Posterior vena cava (tissue), 2 donors: ENCODE measurements at regions not wholly inside any gene's neighbourhood (a gene's known extent, or its start where the extent isn't known, plus 50 kb on each side); places are given as distances from the start of the nearest gene placed in this dataset.
"Not testable (repeated sequence)": the region's sequence is repeated elsewhere in the genome, so short reads cannot be mapped to it uniquely, and the experiment has no call there.

ENCODE experiments used
- DNase-seq: peaks from one replicate; pipeline ENCODE4 v3.0.0-alpha.2; 2020; ENCODE audit warnings: low spot score
- intact Hi-C, 2 donors: fragments of 100-400 bp; cut with DNase I; formaldehyde crosslinking; loops; one replicate each; pipeline versions ENCODE4 v1.14.1 to v1.14.2; 2022 to 2023
- donor health status: DM: yes; HTN: yes; CAD: no.
- donor health status: DM: yes; HTN: yes; CAD: no.

- intact Hi-C loops, result no loop called here
- DNase-seq, result no peak
These were observed 321.2 kb upstream of the MAP3K7 start for GRCh38 chr6:90907931-90908655.

- intact Hi-C loops, result no loop called here
- DNase-seq, result no peak
These were observed 318.5 kb upstream of the MAP3K7 start for GRCh38 chr6:90905351-90905750.

DNA sequence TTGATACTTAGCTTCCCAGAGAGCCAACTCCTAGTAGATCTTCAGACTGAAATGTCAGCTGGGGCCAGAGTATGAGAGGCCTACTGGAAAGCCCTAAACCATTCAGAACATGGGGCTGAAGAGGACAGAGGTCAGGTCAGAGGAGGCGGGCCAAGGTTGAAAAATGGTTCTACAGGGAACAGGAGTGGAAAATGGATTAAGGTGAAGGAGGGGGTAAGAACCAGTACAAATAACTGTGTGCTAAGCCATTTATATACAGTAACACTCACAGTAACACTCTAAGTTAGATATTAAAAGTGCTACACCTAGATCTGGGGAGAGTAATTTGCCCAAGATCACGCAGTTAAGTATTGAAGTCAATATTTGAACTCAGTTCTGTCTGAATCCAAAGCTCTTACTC is 313.2 kb upstream of the MAP3K7 start:
- DNase-seq, result no peak
- intact Hi-C loops, result no loop called here

GRCh38 chr6:90898763-90899162 is 311.9 kb upstream of the MAP3K7 start:
- no peak for DNase-seq
- intact Hi-C loops, result no loop called here

DNA sequence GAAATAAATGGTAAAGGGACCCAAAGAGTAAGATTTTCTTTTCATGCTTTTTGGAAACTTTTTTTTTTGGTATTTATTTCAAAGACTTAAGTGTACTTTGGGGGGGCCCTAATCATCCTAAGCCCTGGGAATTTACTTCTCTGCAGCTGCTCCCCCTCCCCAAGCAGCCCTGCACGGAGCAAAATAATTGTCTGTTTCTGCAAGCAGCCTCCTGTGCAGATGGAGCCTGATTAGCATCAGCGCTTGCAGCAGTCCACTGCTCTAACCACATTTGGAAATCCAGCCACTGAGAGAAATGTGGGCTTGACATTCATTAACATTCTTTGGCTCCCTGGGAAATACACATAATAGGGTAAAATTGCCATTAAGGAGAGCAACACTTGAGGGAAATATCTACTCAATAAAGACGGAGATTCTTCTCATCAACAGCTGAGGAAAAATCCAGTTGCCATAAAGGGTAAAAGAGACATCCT is 309.2 kb upstream of the MAP3K7 start:
- intact Hi-C loops, result no loop called here
- DNase-seq, result no peak

- DNase-seq, result no peak
- intact Hi-C loops, result no loop called here
These were observed 308.6 kb upstream of the MAP3K7 start for GRCh38 chr6:90895299-90896074.

GRCh38 chr6:90894285-90895130 is 307.6 kb upstream of the MAP3K7 start:
- no peak for DNase-seq
- intact Hi-C loops, result no loop called here

GRCh38 chr6:90893400-90893799 is 306.5 kb upstream of the MAP3K7 start:
- DNase-seq, result no peak
- intact Hi-C loops, result no loop called here

DNA sequence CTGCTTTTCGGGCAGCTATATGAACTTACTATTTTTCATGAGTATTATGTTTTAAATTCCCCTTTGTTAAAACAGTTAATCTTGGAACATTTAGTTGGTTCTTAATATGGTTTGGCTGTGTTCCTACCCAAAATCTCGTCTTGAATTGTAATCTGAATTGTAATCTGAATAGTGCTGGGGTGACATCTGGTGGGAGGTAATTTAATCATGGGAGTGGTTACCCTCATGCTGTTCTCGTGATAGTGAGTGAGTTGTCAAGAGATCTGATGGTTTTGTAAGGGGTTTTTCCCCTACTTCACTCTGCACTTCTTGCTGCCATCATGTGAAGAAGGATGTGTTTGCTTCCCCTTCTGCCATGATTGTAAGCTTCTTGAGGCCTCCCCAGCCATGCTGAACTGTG is 305.4 kb upstream of the MAP3K7 start:
- DNase-seq, result no peak
- intact Hi-C loops, result no loop called here

GRCh38 chr6:90891355-90891754 is 304.5 kb upstream of the MAP3K7 start:
- no peak for DNase-seq
- intact Hi-C loops, result no loop called here

GRCh38 chr6:90890683-90891330 is 303.9 kb upstream of the MAP3K7 start:
- intact Hi-C loops, result no loop called here
- DNase-seq, result no peak

- DNase-seq, result no peak
- intact Hi-C loops, result no loop called here
These were observed 300.9 kb upstream of the MAP3K7 start for GRCh38 chr6:90887764-90888163.

GRCh38 chr6:90885611-90886056 is 298.8 kb upstream of the MAP3K7 start:
- intact Hi-C loops, result no loop called here
- no peak for DNase-seq

DNA sequence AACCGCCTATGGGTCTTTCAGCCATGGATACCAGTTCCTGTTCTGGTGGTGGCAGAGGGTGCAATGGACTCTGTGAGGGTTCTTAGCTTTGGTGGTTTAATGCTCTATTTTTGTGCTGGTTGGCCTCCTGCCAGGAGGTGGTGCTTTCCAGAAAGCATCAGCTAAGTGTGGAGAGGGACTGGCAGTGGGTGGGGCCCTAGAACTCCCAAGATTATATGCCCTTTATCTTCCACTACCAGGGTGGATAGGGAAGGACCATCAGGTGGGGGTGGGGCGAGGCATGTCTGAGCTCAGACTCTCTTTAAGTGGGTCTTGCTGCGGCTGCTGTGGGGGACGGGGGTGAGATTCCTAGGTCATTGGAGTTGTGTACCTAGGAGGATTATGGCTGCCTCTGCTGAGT is 298.3 kb upstream of the MAP3K7 start:
- DNase-seq, intact Hi-C loops: not testable (repeated sequence)

DNA sequence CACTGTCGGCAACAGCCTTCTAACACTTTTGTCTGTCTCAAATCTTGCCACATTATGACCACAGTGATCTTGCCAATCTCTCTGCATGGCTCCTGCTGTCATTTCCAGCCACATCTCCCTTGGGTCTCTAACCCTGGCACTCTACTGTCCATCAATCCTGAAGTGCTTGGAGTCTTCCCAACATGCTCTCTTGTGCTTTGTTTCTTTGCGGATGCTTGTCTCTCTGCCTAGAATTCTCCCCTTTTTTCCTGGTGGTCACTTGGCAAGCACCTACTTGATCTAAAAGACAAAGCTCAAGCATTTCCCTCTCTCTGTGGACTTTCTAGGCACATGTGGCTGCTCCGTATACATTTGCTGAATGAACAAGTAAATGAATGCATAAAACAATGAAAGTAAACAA is 290.7 kb upstream of the MAP3K7 start:
- no peak for DNase-seq
- intact Hi-C loops, result no loop called here

DNA sequence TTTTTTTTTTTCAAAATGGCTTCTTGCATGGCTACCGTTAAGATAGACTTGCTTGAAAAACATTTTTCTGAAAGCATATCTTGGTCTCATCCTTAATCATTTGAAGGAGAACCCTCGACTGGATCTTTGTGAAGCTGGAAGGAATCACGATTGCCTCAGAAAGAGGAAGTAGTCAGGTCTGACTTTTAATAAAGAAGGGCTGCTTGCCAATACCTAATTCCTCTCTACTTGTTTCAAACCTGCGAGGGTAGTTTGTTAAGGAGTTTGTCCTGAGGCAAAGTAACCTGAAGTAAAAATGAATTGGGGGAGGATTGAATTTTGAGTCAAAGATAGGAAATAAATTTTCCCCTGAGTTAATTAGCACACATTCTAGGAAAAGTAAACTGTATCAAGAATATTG is 288.1 kb upstream of the MAP3K7 start:
- intact Hi-C loops, result no loop called here
- no peak for DNase-seq

GRCh38 chr6:90872981-90873380 is 286.1 kb upstream of the MAP3K7 start:
- intact Hi-C loops, result no loop called here

GRCh38 chr6:90870561-90870960 is 283.7 kb upstream of the MAP3K7 start:
- intact Hi-C loops, result no loop called here
- DNase-seq, result no peak

More at GRCh38 chr6:90872981-90873380, 286.1 kb upstream of the MAP3K7 start:
- DNase-seq, result no peak

GRCh38 chr6:90868656-90869055 is 281.8 kb upstream of the MAP3K7 start:
- no peak for DNase-seq

More at GRCh38 chr6:90868656-90869055, 281.8 kb upstream of the MAP3K7 start:
- intact Hi-C loops, result no loop called here
